HG03460 (cell line): ENCODE measurements at regions not wholly inside any gene's neighbourhood (a gene's known extent, or its start where the extent isn't known, plus 50 kb on each side); places are given as distances from the start of the nearest gene placed in this dataset.

ENCODE experiments used
- ATAC-seq: cut with Tn5 transposase; IDR thresholded peaks from one replicate; pipeline ENCODE4 v1.9.1; 2021; ENCODE audit not compliant: unreplicated experiment

- no peak for ATAC-seq
Observed at GRCh38 chr13:30128095-30128494, 179.3 kb downstream of the KATNAL1 start.

GRCh38 chr13:30126903-30127428 lies 180.4 kb downstream of the KATNAL1 start:
- ATAC-seq = no peak

GRCh38 chr13:30125422-30126073 lies 181.8 kb downstream of the KATNAL1 start:
- no peak for ATAC-seq

GRCh38 chr13:30124131-30124768 lies 183.1 kb downstream of the KATNAL1 start:
- ATAC-seq = no peak

GRCh38 chr13:30123575-30123974 lies 183.8 kb downstream of the KATNAL1 start:
- no peak for ATAC-seq

- ATAC-seq = no peak
Observed at GRCh38 chr13:30121666-30122065, 185.7 kb downstream of the KATNAL1 start.

- no peak for ATAC-seq
Observed at GRCh38 chr13:30121244-30121643, 186.1 kb downstream of the KATNAL1 start.

- ATAC-seq = no peak
Observed at GRCh38 chr13:30120133-30120822, 187.1 kb downstream of the KATNAL1 start.

GRCh38 chr13:30119476-30119875 lies 187.9 kb downstream of the KATNAL1 start:
- no peak for ATAC-seq

- ATAC-seq = no peak
Observed at GRCh38 chr13:30116379-30116778, 191.0 kb downstream of the KATNAL1 start.

- ATAC-seq = no peak
Observed at GRCh38 chr13:30115257-30115600, 192.1 kb downstream of the KATNAL1 start.

GRCh38 chr13:30114571-30115256 lies 192.6 kb downstream of the KATNAL1 start:
- peak; percentile 81 for ATAC-seq

GRCh38 chr13:30113983-30114570 lies 193.3 kb downstream of the KATNAL1 start:
- ATAC-seq = no peak

- ATAC-seq = no peak
Observed at GRCh38 chr13:30113551-30113950, 193.8 kb downstream of the KATNAL1 start.

GRCh38 chr13:30112602-30113435 lies 194.5 kb downstream of the KATNAL1 start:
- ATAC-seq = no peak

GRCh38 chr13:30111810-30112209 lies 195.5 kb downstream of the KATNAL1 start:
- ATAC-seq = no peak

GRCh38 chr13:30110301-30111070 lies 196.9 kb downstream of the KATNAL1 start:
- ATAC-seq = no peak

- no peak for ATAC-seq
Observed at GRCh38 chr13:30109471-30110135, 197.7 kb downstream of the KATNAL1 start.

GRCh38 chr13:30108913-30109237 lies 198.5 kb downstream of the KATNAL1 start:
- no peak for ATAC-seq
